HEK293 (cell line): ENCODE measurements at regions not wholly inside any gene's neighbourhood (a gene's known extent, or its start where the extent isn't known, plus 50 kb on each side); places are given as distances from the start of the nearest gene placed in this dataset.

Source experiments
- CTCF ChIP-seq: fragments of 450-650 bp; formaldehyde crosslinking; IDR thresholded peaks from 2 replicates; pipeline ENCODE4 v1.5.1; 2016; ENCODE audit warnings: missing biosample characterization, missing genetic modification characterization
- ELK4 ChIP-seq: IDR thresholded peaks from 2 replicates; pipeline ENCODE4 v1.6.1; 2011; ENCODE audit warnings: mild to moderate bottlenecking, low read depth, low read length, borderline replicate concordance
- OVOL3 ChIP-seq: fragments of 450-650 bp; formaldehyde crosslinking; IDR thresholded peaks from 2 replicates; pipeline ENCODE4 v1.5.1; 2016; ENCODE audit warnings: missing biosample characterization, missing genetic modification characterization
- TSHZ1 ChIP-seq: fragments of 450-650 bp; formaldehyde crosslinking; IDR thresholded peaks from 2 replicates; pipeline ENCODE4 v1.5.1; 2016; ENCODE audit warnings: missing biosample characterization, missing genetic modification characterization, borderline replicate concordance
- ZNF121 ChIP-seq: fragments of 450-650 bp; formaldehyde crosslinking; IDR thresholded peaks from 2 replicates; pipeline ENCODE4 v1.5.1; 2016; ENCODE audit warnings: missing biosample characterization, missing genetic modification characterization
- ZNF138 ChIP-seq: fragments of 450-650 bp; formaldehyde crosslinking; IDR thresholded peaks from 2 replicates; pipeline ENCODE4 v1.5.1; 2016; ENCODE audit warnings: missing biosample characterization, missing genetic modification characterization, borderline replicate concordance
- ZNF302 ChIP-seq: fragments of 450-650 bp; formaldehyde crosslinking; IDR thresholded peaks from 2 replicates; pipeline ENCODE4 v1.5.1; 2016; ENCODE audit warnings: missing biosample characterization, missing genetic modification characterization, low read depth
- ZNF366 ChIP-seq: fragments of 450-650 bp; formaldehyde crosslinking; conservative IDR thresholded peaks from 2 replicates; pipeline ENCODE4 v1.5.1; 2016; ENCODE audit warnings: missing biosample characterization, missing genetic modification characterization
- ZNF404 ChIP-seq: fragments of 450-650 bp; formaldehyde crosslinking; IDR thresholded peaks from 2 replicates; pipeline ENCODE4 v1.5.1; 2017; ENCODE audit warnings: missing biosample characterization, missing genetic modification characterization
- ZNF558 ChIP-seq: fragments of 450-650 bp; formaldehyde crosslinking; IDR thresholded peaks from 2 replicates; pipeline ENCODE4 v1.5.1; 2016; ENCODE audit warnings: missing biosample characterization, missing genetic modification characterization
- ZNF624 ChIP-seq: fragments of 450-650 bp; formaldehyde crosslinking; IDR thresholded peaks from 2 replicates; pipeline ENCODE4 v1.5.1; 2017; ENCODE audit warnings: missing biosample characterization, missing genetic modification characterization
- ZNF639 ChIP-seq: fragments of 450-650 bp; formaldehyde crosslinking; IDR thresholded peaks from 2 replicates; pipeline ENCODE4 v1.5.1; 2016; ENCODE audit warnings: missing biosample characterization, missing genetic modification characterization
- ZNF670 ChIP-seq: fragments of 450-650 bp; formaldehyde crosslinking; IDR thresholded peaks from 2 replicates; pipeline ENCODE4 v1.5.1; 2016; ENCODE audit warnings: missing biosample characterization, missing genetic modification characterization, low read depth
- ZNF776 ChIP-seq: fragments of 450-650 bp; formaldehyde crosslinking; IDR thresholded peaks from 2 replicates; pipeline ENCODE4 v1.5.0; 2017; ENCODE audit warnings: missing biosample characterization, missing genetic modification characterization, borderline replicate concordance

GRCh38 chr2:200170221-200170620, 136.3 kb upstream of the SPATS2L start:
- no peak for TF ChIP-seq CTCF (tag by site-specific recombination)
- no peak for TF ChIP-seq ZNF558 (tag by site-specific recombination)
- no peak for TF ChIP-seq ZNF302
- TF ChIP-seq ZNF404 (tag by site-specific recombination): no peak
- no peak for TF ChIP-seq ZNF670 (tag by site-specific recombination)
- no peak for TF ChIP-seq ZNF776 (tag by site-specific recombination)
- no peak for TF ChIP-seq ZNF624 (tag by site-specific recombination)
- TF ChIP-seq TSHZ1 (tag by site-specific recombination): no peak
- TF ChIP-seq ZNF639 (tag by site-specific recombination): no peak
- TF ChIP-seq ELK4: no peak
- TF ChIP-seq ZNF366 (tag by site-specific recombination): no peak
- no peak for TF ChIP-seq ZNF121 (tag by site-specific recombination)
- TF ChIP-seq OVOL3 (tag by site-specific recombination): no peak
- TF ChIP-seq ZNF138 (tag by site-specific recombination): no peak
